HG03159 (cell line): ENCODE measurements at regions not wholly inside any gene's neighbourhood (a gene's known extent, or its start where the extent isn't known, plus 50 kb on each side); places are given as distances from the start of the nearest gene placed in this dataset.
"Not testable (repeated sequence)": the region's sequence is repeated elsewhere in the genome, so short reads cannot be mapped to it uniquely, and the experiment has no call there.

Experiments used
- ATAC-seq: cut with Tn5 transposase; IDR thresholded peaks from one replicate; pipeline ENCODE4 v1.9.1; 2021; ENCODE audit warnings: mild to moderate bottlenecking, moderate library complexity; ENCODE audit not compliant: unreplicated experiment

DNA sequence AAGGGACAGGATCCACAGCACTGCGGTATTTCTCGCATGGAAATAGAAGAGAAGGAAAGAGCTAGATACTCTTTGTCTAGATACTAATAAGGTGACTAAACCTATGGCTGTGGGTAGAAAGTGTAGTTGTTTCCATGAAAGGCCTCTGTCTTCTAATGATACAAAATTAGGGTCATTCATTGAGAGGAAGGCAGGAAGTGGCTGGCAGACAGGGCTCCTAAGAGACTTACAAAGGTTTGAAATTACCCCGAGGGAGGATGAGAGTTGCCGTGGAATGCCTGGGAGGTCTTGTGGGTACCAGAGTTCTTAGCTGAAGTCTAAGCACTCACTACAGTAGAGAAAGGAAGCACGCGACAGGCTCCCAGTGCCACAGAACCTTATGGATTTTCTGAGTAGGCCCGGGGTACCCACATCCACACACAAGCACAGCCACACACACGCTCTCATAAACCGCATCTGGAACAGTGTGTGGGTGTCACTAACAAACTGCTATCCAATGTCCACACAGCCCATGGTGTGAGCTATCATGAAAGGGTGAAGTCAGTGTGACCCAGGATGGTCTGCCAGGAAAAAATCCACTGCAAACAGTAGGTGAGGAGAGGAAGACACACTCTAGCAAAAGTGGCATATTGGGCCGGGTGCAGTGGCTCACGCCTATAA, 221.4 kb downstream of the FAM43A start:
- no peak for ATAC-seq

GRCh38 chr3:194907811-194908210, 222.1 kb downstream of the FAM43A start:
- no peak for ATAC-seq

DNA sequence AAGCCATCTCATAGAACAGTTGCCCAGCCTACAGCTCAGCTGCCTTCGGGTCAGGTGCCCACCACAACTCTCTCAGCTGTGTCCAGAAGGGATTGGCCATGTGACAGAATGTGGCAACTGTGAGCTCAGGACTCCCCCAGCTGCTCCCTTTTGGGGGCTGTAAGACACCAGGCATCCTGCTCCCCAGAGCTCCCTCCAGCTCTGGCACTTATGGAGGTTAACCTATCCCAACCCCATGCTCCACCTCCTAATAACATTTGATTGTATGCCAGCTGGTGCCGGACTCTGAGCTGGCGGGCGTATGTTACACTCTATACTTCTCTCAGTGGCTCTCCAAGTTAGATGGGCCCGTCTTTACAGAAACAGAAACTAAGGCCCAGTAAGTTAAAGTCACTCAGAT, 222.8 kb downstream of the FAM43A start:
- no peak for ATAC-seq

- ATAC-seq: no peak
These were observed 223.3 kb downstream of the FAM43A start for GRCh38 chr3:194908972-194909371.

DNA sequence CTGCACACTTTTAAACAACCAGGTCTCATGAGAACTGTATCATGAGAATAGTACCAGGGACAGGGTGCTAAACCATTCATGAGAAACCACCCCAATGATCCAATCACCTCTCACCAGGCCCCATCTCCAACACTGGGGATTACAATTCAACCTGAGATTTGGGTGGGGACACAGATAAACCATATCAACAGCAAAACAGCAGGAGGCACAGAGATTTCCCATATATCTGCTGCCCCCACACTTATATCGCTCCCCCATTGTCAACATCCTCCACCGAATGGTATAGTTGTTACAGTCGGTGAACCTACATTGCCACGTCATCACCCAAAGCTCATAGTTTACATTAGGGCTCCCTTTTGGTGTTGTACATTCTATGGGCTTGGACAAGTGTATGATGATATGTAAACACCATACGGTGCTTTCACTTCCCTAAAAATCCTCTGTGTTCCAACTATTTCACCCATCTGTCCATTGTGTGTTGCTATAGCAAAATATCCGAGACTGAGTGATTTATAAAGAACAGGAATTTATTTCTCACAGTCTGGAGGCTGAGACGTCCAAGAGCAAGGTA, 224.8 kb downstream of the FAM43A start:
- no peak for ATAC-seq

DNA sequence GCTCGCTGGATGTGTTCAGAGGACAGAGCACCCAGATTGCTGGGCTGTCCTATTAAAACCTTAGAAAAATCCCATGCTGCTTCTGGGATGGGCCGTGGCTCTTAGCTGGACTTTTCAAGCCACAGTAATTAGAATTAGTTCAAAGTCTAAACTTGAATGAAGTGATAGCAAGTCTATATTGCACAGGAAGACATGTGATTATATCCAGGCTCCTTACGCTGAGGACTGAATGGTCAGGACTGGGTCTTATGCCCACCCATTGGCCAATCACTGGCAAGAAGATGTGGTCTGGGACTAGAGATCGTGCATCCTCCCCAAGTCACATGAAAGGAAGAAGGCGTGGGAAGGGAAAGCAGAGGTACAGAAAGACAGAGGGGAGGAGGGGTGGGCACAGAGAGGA, 227.6 kb downstream of the FAM43A start:
- ATAC-seq: no peak

GRCh38 chr3:194924889-194925288, 239.2 kb downstream of the FAM43A start:
- ATAC-seq: not testable (repeated sequence)

- ATAC-seq: no peak
These were observed 239.9 kb downstream of the FAM43A start for GRCh38 chr3:194925614-194926013.

GRCh38 chr3:194928227-194928626, 242.5 kb downstream of the FAM43A start:
- ATAC-seq: no peak

GRCh38 chr3:194928831-194929577, 243.3 kb downstream of the FAM43A start:
- no peak for ATAC-seq

DNA sequence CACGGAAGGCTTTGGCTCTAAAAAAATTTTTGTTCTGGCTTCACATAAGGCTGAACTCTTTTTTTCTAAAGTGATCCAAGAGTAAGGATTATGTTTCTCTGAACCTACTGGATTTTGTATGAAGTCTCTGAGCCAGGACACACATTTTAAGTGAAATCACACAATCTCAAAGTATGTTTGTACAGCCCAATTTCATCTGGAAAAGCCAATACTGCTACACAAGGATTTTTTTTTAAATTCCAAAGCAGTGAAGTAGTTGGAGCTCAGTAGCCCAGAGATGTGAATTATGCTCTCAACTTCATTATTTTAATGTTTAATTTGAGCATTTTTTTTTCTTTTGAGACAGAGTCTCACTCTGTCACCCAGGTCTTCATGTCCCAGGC, 243.9 kb downstream of the FAM43A start:
- ATAC-seq: no peak

GRCh38 chr3:194930377-194931204, 244.9 kb downstream of the FAM43A start:
- ATAC-seq: no peak

- no peak for ATAC-seq
These were observed 245.7 kb downstream of the FAM43A start for GRCh38 chr3:194931347-194931746.

DNA sequence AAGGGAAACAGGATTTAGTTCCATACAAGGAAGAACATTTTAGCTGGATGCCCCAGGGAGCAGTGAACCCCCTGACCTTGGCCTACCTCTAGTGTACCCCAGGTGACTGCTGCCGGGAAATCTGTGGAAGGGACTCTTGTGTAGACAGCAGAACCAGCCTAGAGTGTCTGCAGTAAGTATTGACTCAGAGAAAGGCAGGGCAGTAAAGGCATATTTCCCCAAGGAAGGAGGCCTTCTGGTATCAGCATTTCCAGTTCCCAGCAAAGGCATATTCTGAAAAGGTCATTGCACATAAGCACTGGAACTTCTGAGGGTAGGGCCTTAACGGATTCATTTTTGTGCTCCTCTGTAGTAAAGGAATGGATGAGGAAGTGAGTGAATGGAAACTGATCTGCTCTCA, 246.2 kb downstream of the FAM43A start:
- no peak for ATAC-seq

- no peak for ATAC-seq
These were observed 247.8 kb downstream of the FAM43A start for GRCh38 chr3:194933465-194933864.

DNA sequence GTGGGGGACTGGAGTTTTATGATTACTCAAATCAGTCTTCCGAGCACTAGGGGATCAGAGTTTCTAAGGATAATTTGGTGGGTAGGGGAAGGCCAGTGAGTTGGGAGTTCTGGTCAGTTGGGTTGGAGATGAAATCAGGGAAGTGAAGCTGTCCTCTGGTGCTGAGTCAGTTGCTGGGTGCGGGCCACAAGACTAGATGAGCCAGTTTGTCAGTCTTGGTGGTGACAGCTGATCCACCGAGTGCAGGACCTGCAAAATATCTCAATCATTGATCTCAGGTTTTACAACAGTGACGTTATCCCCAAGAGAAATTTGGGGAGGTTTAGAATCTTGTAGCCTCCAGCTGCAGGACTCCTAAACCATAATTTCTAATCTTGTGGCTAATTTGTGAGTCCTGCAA, 249.4 kb downstream of the FAM43A start:
- no peak for ATAC-seq

- ATAC-seq: no peak
These were observed 250.2 kb downstream of the FAM43A start for GRCh38 chr3:194935632-194936470.

- no peak for ATAC-seq
These were observed 251.0 kb downstream of the FAM43A start for GRCh38 chr3:194936659-194937058.

DNA sequence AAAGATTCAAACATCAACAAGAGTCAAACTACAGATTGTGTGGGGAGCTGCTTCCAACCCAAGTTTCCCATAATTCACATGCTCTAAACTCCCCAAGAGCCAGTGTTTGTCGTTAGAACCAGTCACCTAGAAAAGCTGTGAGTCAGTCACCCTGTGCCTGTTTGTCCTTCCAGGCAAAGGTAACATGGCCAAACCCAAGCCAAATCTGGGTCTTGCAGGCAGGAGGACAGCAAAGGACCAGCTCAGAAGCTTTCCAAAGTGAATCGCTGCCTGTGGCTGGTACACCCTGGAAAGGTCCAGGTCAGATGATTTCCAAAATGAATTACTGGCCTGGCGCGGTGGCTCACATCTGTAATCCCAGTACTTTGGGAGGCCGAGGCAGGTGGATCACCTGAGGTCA, 251.5 kb downstream of the FAM43A start:
- ATAC-seq: no peak

DNA sequence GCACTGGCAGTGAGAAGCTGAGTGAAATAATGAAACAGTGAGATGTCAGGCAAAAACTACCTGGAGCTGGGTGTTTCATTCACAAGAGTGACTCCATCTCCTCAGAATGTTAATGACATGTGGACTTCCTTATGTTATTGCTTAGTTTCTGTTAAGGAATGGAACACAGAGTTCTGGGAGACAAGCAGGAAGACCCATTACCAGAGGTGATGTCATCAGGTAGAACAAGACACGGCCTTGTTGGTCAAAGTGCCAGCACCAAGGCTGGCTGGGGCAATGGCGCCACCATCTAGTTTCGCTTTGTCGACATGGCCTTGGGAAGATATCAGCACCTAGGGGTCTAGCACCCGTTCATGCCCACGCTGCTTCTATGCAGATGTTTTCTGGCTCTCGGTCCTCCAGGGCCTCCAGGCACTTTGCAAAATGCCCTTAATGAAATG, 252.2 kb downstream of the FAM43A start:
- no peak for ATAC-seq
